Gastroesophageal sphincter (tissue), 3 donors: ENCODE measurements at regions not wholly inside any gene's neighbourhood (a gene's known extent, or its start where the extent isn't known, plus 50 kb on each side); places are given as distances from the start of the nearest gene placed in this dataset.

Source experiments
- EP300 ChIP-seq: sonication (generic); formaldehyde crosslinking; IDR thresholded peaks from one replicate; pipeline ENCODE4 v1.6.1; 2017; ENCODE audit warnings: antibody characterized with exemption, mild to moderate bottlenecking
- POLR2A ChIP-seq, 2 donors: fragments of 450-650 bp; IDR thresholded peaks; one replicate each; pipeline ENCODE4 v1.6.1; 2017; ENCODE audit warnings: antibody characterized with exemption in 2 of 2, mild to moderate bottlenecking in 2 of 2, moderate library complexity in 1 of 2
- TF ChIP-seq, protein P1 (sequence below), 4 experiments: fragments of 200-600 bp in 2 of 4; fragments of 450-650 bp in 2 of 4; sonication (generic) in 1 of 4; IDR thresholded peaks; one replicate each; pipeline ENCODE4 v1.5.1; 2017 to 2019; ENCODE audit warnings: antibody characterized with exemption in 4 of 4, mild to moderate bottlenecking in 2 of 4, moderate library complexity in 2 of 4

DNA sequence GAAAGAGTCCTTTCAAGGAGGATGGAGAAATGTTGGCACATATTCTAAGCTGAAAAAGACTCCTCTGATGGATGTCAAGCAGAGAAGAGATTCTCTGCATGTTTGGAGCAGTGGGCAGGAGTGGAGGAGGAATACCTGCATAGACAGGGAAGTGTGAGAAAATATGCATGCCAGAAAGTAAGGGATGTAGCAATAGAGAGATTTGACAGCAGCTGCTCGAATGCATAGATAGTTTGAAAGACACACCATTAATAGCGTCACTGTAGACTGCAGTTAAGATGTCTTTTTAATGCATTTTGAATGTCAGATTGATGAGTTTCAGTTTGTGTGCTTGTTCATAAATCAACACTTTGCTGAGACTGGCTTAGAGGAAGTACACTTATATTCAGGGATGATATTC lies 169.9 kb upstream of the POT1 start:
- TF ChIP-seq, protein P1, sequence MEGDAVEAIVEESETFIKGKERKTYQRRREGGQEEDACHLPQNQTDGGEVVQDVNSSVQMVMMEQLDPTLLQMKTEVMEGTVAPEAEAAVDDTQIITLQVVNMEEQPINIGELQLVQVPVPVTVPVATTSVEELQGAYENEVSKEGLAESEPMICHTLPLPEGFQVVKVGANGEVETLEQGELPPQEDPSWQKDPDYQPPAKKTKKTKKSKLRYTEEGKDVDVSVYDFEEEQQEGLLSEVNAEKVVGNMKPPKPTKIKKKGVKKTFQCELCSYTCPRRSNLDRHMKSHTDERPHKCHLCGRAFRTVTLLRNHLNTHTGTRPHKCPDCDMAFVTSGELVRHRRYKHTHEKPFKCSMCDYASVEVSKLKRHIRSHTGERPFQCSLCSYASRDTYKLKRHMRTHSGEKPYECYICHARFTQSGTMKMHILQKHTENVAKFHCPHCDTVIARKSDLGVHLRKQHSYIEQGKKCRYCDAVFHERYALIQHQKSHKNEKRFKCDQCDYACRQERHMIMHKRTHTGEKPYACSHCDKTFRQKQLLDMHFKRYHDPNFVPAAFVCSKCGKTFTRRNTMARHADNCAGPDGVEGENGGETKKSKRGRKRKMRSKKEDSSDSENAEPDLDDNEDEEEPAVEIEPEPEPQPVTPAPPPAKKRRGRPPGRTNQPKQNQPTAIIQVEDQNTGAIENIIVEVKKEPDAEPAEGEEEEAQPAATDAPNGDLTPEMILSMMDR (IDR thresholded peaks at IDR 0.05): no peak
- TF ChIP-seq POLR2A (IDR thresholded peaks at IDR 0.05) (no peak), EP300 (no peak)
